GM18858 (cell line): ENCODE measurements at regions not wholly inside any gene's neighbourhood (a gene's known extent, or its start where the extent isn't known, plus 50 kb on each side); places are given as distances from the start of the nearest gene placed in this dataset.
"Not testable (repeated sequence)": the region's sequence is repeated elsewhere in the genome, so short reads cannot be mapped to it uniquely, and the experiment has no call there.

ENCODE experiments used
- ATAC-seq: cut with Tn5 transposase; IDR thresholded peaks from one replicate; pipeline ENCODE4 v1.9.1; 2021; ENCODE audit not compliant: unreplicated experiment

- ATAC-seq = no peak
These were observed 632.9 kb upstream of the TLE4 start for GRCh38 chr9:78938821-78939220.

- ATAC-seq = no peak
These were observed 632.3 kb upstream of the TLE4 start for GRCh38 chr9:78939311-78940065.

- no peak for ATAC-seq
These were observed 631.5 kb upstream of the TLE4 start for GRCh38 chr9:78940121-78940855.

GRCh38 chr9:78954286-78954685 is 617.5 kb upstream of the TLE4 start:
- ATAC-seq = no peak

- ATAC-seq = no peak
These were observed 612.9 kb upstream of the TLE4 start for GRCh38 chr9:78958892-78959291.

GRCh38 chr9:78962156-78962555 is 609.6 kb upstream of the TLE4 start:
- no peak for ATAC-seq

- ATAC-seq = no peak
These were observed 607.9 kb upstream of the TLE4 start for GRCh38 chr9:78963911-78964310.

- ATAC-seq = no peak
These were observed 604.1 kb upstream of the TLE4 start for GRCh38 chr9:78967596-78968217.

- no peak for ATAC-seq
These were observed 601.4 kb upstream of the TLE4 start for GRCh38 chr9:78970375-78970774.

- ATAC-seq = no peak
These were observed 600.2 kb upstream of the TLE4 start for GRCh38 chr9:78971540-78971939.

- ATAC-seq = peak; percentile 55
These were observed 599.3 kb upstream of the TLE4 start for GRCh38 chr9:78972303-78972999.

GRCh38 chr9:78973907-78974306 is 597.9 kb upstream of the TLE4 start:
- no peak for ATAC-seq

GRCh38 chr9:78982849-78983248 is 588.9 kb upstream of the TLE4 start:
- no peak for ATAC-seq

- no peak for ATAC-seq
These were observed 586.6 kb upstream of the TLE4 start for GRCh38 chr9:78985084-78985738.

GRCh38 chr9:78986446-78986845 is 585.3 kb upstream of the TLE4 start:
- ATAC-seq = no peak

GRCh38 chr9:78989031-78989658 is 582.6 kb upstream of the TLE4 start:
- ATAC-seq = no peak

GRCh38 chr9:78994471-78994870 is 577.3 kb upstream of the TLE4 start:
- no peak for ATAC-seq

- ATAC-seq = not testable (repeated sequence)
These were observed 576.8 kb upstream of the TLE4 start for GRCh38 chr9:78994974-78995373.

GRCh38 chr9:78997296-78997695 is 574.5 kb upstream of the TLE4 start:
- no peak for ATAC-seq

- no peak for ATAC-seq
These were observed 571.3 kb upstream of the TLE4 start for GRCh38 chr9:79000230-79001002.
